ENCODE measurements at regions not wholly inside any gene's neighbourhood (a gene's known extent, or its start where the extent isn't known, plus 50 kb on each side); places are given as distances from the start of the nearest gene placed in this dataset.

GRCh38 chr3:106241593-106241992 is 372.8 kb upstream of the CBLB start:
- no peaks in the 10 kb centered on the region for H3K36me3 ChIP-seq

GRCh38 chr3:106242781-106243180 is 374.0 kb upstream of the CBLB start:
- DNase-seq: no peak
- TF ChIP-seq CTCF (IDR thresholded peaks at IDR 0.05; ENCODE audit: low read depth, low read length): no peak
- Histone ChIP-seq H3K4me3 (ENCODE audit: low read depth, low read length) (no peak overlapping the region), H3K27me3 (ENCODE audit: insufficient read depth, low read depth, severe bottlenecking) (no peaks in the 10 kb centered on the region), H3K9me3 (ENCODE audit: severe bottlenecking) (no peaks in the 10 kb centered on the region), H3K27ac (no peak overlapping the region), H3K36me3 (no peaks in the 10 kb centered on the region)

More at GRCh38 chr3:106241593-106241992, 372.8 kb upstream of the CBLB start:
- Histone ChIP-seq H3K27me3 (ENCODE audit: insufficient read depth, low read depth, severe bottlenecking) (no peaks in the 10 kb centered on the region), H3K4me3 (ENCODE audit: low read depth, low read length) (no peak overlapping the region), H3K9me3 (ENCODE audit: severe bottlenecking) (peaks cover 2% of the 10 kb centered on the region), H3K27ac (no peak overlapping the region)
- TF ChIP-seq CTCF (IDR thresholded peaks at IDR 0.05; ENCODE audit: low read depth, low read length): no peak
- no peak for DNase-seq

- H3K9me3 ChIP-seq (ENCODE audit: severe bottlenecking): no peaks in the 10 kb centered on the region
- no peak overlapping the region for H3K27ac ChIP-seq
- no peaks in the 10 kb centered on the region for H3K36me3 ChIP-seq
- H3K27me3 ChIP-seq (ENCODE audit: insufficient read depth, low read depth, severe bottlenecking): no peaks in the 10 kb centered on the region
- TF ChIP-seq CTCF (IDR thresholded peaks at IDR 0.05; ENCODE audit: low read depth, low read length): no peak
- no peak for DNase-seq
- H3K4me3 ChIP-seq (ENCODE audit: low read depth, low read length): no peak overlapping the region
These were observed 376.6 kb upstream of the CBLB start for GRCh38 chr3:106245400-106245799.

GRCh38 chr3:106247902-106248684 is 379.3 kb upstream of the CBLB start:
- no peak overlapping the region for H3K27ac ChIP-seq
- H3K9me3 ChIP-seq (ENCODE audit: severe bottlenecking): peaks cover 11% of the 10 kb centered on the region
- no peak overlapping the region for H3K4me3 ChIP-seq (ENCODE audit: low read depth, low read length)
- DNase-seq: no peak
- no peaks in the 10 kb centered on the region for H3K36me3 ChIP-seq
- TF ChIP-seq CTCF (IDR thresholded peaks at IDR 0.05; ENCODE audit: low read depth, low read length): no peak
- no peaks in the 10 kb centered on the region for H3K27me3 ChIP-seq (ENCODE audit: insufficient read depth, low read depth, severe bottlenecking)

GRCh38 chr3:106249159-106249558 is 380.3 kb upstream of the CBLB start:
- no peak for TF ChIP-seq CTCF (IDR thresholded peaks at IDR 0.05; ENCODE audit: low read depth, low read length)
- Histone ChIP-seq H3K9me3 (ENCODE audit: severe bottlenecking) (peaks cover 11% of the 10 kb centered on the region), H3K36me3 (no peaks in the 10 kb centered on the region), H3K27ac (no peak overlapping the region), H3K4me3 (ENCODE audit: low read depth, low read length) (no peak overlapping the region), H3K27me3 (ENCODE audit: insufficient read depth, low read depth, severe bottlenecking) (no peaks in the 10 kb centered on the region)
- DNase-seq: no peak

- H3K9me3 ChIP-seq (ENCODE audit: severe bottlenecking): peaks cover 11% of the 10 kb centered on the region
- H3K36me3 ChIP-seq: no peaks in the 10 kb centered on the region
- no peak for DNase-seq
- TF ChIP-seq CTCF (IDR thresholded peaks at IDR 0.05; ENCODE audit: low read depth, low read length): no peak
- H3K27ac ChIP-seq: no peak overlapping the region
- H3K4me3 ChIP-seq (ENCODE audit: low read depth, low read length): no peak overlapping the region
- no peaks in the 10 kb centered on the region for H3K27me3 ChIP-seq (ENCODE audit: insufficient read depth, low read depth, severe bottlenecking)
These were observed 381.2 kb upstream of the CBLB start for GRCh38 chr3:106249981-106250380.
